Panc1 (cell line): ENCODE measurements at regions not wholly inside any gene's neighbourhood (a gene's known extent, or its start where the extent isn't known, plus 50 kb on each side); places are given as distances from the start of the nearest gene placed in this dataset.

Experiments used
- CTCF ChIP-seq: fragments of 450-650 bp; IDR thresholded peaks from 2 replicates; pipeline ENCODE4 v1.5.1; 2017; ENCODE audit warnings: mild to moderate bottlenecking
- POLR2AphosphoS5 ChIP-seq: IDR thresholded peaks from 2 replicates; pipeline ENCODE4 v1.6.1; 2012; ENCODE audit warnings: mild to moderate bottlenecking, low read depth, low read length, moderate library complexity
- TCF7L2 ChIP-seq: IDR thresholded peaks from 2 replicates; pipeline ENCODE4 v1.6.1; 2011; ENCODE audit warnings: mild to moderate bottlenecking, low read depth, low read length, inconsistent platforms

- no peak for TF ChIP-seq CTCF
- no peak for TF ChIP-seq TCF7L2
- no peak for TF ChIP-seq POLR2AphosphoS5
Observed at GRCh38 chr9:1530696-1531095, 480.5 kb downstream of the DMRT2 start.
